Pancreas (tissue), 10 donors: ENCODE measurements at regions not wholly inside any gene's neighbourhood (a gene's known extent, or its start where the extent isn't known, plus 50 kb on each side); places are given as distances from the start of the nearest gene placed in this dataset.

Experiments
- ATAC-seq, 4 donors: fragments of 200-7000 bp; cut with Tn5 transposase; one replicate each; pipeline versions ENCODE4 v1.8.0 to v1.9.1; 2020; ENCODE audit warnings: mild to moderate bottlenecking in 4 of 4, moderate library complexity in 4 of 4
- DNase-seq, 6 donors: peaks; one replicate each; pipeline ENCODE4 v3.0.0-alpha.2; 2020
- FAIRE-seq: peaks from 2 replicates; lab custom pipeline; 2012; peaks lifted over from hg19 to GRCh38; lab: Jason Lieb, UNC
- H3K27ac ChIP-seq, 4 donors: fragments of 200-600 bp; sonication (generic); 1 replicate in 3 of 4; 2 replicates in 1 of 4; pipeline versions ENCODE4 v1.5.0 to v1.8.0; 2020
- H3K27me3 ChIP-seq, 4 donors: fragments of 200-600 bp; one replicate each; pipeline ENCODE4 v1.8.0; 2021
- H3K36me3 ChIP-seq, 3 donors: fragments of 200-600 bp; sonication (generic) in 1 of 3; one replicate each; pipeline versions ENCODE4 v1.5.0 to v1.8.0; 2020 to 2021
- H3K4me1 ChIP-seq, 3 donors: fragments of 200-600 bp; one replicate each; pipeline ENCODE4 v1.8.0; 2021
- H3K4me3 ChIP-seq, 4 donors: fragments of 200-600 bp; sonication (generic) in 2 of 4; one replicate each; pipeline versions ENCODE4 v1.5.0 to v1.8.0; 2020 to 2021
- H3K9me3 ChIP-seq, 4 donors: fragments of 200-600 bp; one replicate each; pipeline ENCODE4 v1.8.0; 2021
- CTCF ChIP-seq, 4 donors: fragments of 200-600 bp; sonication (generic) in 3 of 4; IDR thresholded peaks; one replicate each; pipeline versions ENCODE4 v1.5.0 to v1.8.0; 2021; ENCODE audit warnings: antibody characterized with exemption in 4 of 4
- WGBS, 2 donors: extraction: QIAGEN DNeasy Blood & Tissue Kit; methylation state at CpG; one replicate each; pipeline ENCODE4 v1.1.7; 2013; 5-methylcytosine and 5-hydroxymethylcytosine counted together
- intact Hi-C, 3 donors: fragments of 100-400 bp; cut with DNase I; formaldehyde crosslinking; loops; one replicate each; pipeline versions ENCODE4 v1.11.1 to v1.14.2; 2022
- donor health status: healthy with polysubstance abuse.
- donor health status: DM: no; HTN: no; CAD: no; lungs with moderate emphysema.
- donor health status: DM: no; HTN: no; CAD: no.
- donor health status: control.
- donor health status: control.
- donor health status: Bipolar disorder and iron deficiency.
- donor health status: DM: yes; HTN: yes; CAD: no.
- donor health status: DM: no; HTN: no; CAD: no.
- donor health status: DM: no; HTN: no; CAD: no.
- donor health status: DM: yes; HTN: yes; CAD: no.

- Histone ChIP-seq H3K4me1 (no peaks in the 10 kb centered on the region), H3K36me3 (no peaks in the 10 kb centered on the region), H3K27ac (no peak overlapping the region), H3K9me3 (no peaks in the 10 kb centered on the region), H3K4me3 (no peak overlapping the region), H3K27me3 (no peaks in the 10 kb centered on the region)
- 81 to 83% methylated on average over 3 of the region's 3 CpGs for WGBS, 2 donors
- DNase-seq (no peak), FAIRE-seq (no peak), ATAC-seq (no peak)
- intact Hi-C loops: no loop called here
- no peak for TF ChIP-seq CTCF (IDR thresholded peaks at IDR 0.05)
Observed at GRCh38 chr4:167452922-167453430, 218.7 kb upstream of the SPOCK3 start.

- WGBS, 2 donors: 70 to 75% methylated on average over 9 of the region's 9 CpGs
- no peak for ATAC-seq
- no peaks in the 10 kb centered on the region for H3K4me1 ChIP-seq
- H3K27me3 ChIP-seq: no peaks in the 10 kb centered on the region
- no peaks in the 10 kb centered on the region for H3K9me3 ChIP-seq
- H3K36me3 ChIP-seq: no peaks in the 10 kb centered on the region
- no peak overlapping the region for H3K4me3 ChIP-seq
- DNase-seq: no peak
- TF ChIP-seq CTCF (IDR thresholded peaks at IDR 0.05): no peak
- intact Hi-C loops: no loop called here
- no peak overlapping the region for H3K27ac ChIP-seq
- no peak for FAIRE-seq
Observed at GRCh38 chr4:167456619-167457018, 222.3 kb upstream of the SPOCK3 start.

- Histone ChIP-seq H3K27ac (no peak overlapping the region), H3K36me3 (no peaks in the 10 kb centered on the region), H3K4me3 (no peak overlapping the region), H3K9me3 (no peaks in the 10 kb centered on the region), H3K4me1 (no peaks in the 10 kb centered on the region), H3K27me3 (no peaks in the 10 kb centered on the region)
- no peak for DNase-seq
- intact Hi-C loops: no loop called here
- TF ChIP-seq CTCF (IDR thresholded peaks at IDR 0.05): no peak
- no peak for FAIRE-seq
- ATAC-seq: no peak
Observed at GRCh38 chr4:167469436-167469835, 235.1 kb upstream of the SPOCK3 start.

- H3K27ac ChIP-seq: no peak overlapping the region
- no peak overlapping the region for H3K4me3 ChIP-seq
- intact Hi-C loops: no loop called here
- TF ChIP-seq CTCF (IDR thresholded peaks at IDR 0.05): no peak
- no peak for DNase-seq
- FAIRE-seq: no peak
- no peaks in the 10 kb centered on the region for H3K4me1 ChIP-seq
- no peaks in the 10 kb centered on the region for H3K36me3 ChIP-seq
- no peaks in the 10 kb centered on the region for H3K27me3 ChIP-seq
- no peak for ATAC-seq
- H3K9me3 ChIP-seq: no peaks in the 10 kb centered on the region
- WGBS, 2 donors: 78 to 85% methylated on average over 1 of the region's 1 CpG
Observed at GRCh38 chr4:167475951-167476350, 241.7 kb upstream of the SPOCK3 start.

GRCh38 chr4:167492007-167492406 lies 257.7 kb upstream of the SPOCK3 start:
- H3K27me3 ChIP-seq: no peaks in the 10 kb centered on the region
- no peak for DNase-seq
- no peaks in the 10 kb centered on the region for H3K4me1 ChIP-seq
- intact Hi-C loops: no loop called here
- WGBS, 2 donors: 11 to 20% methylated on average over 1 of the region's 1 CpG
- no peaks in the 10 kb centered on the region for H3K9me3 ChIP-seq
- ATAC-seq: no peak
- no peak for TF ChIP-seq CTCF (IDR thresholded peaks at IDR 0.05)
- no peak overlapping the region for H3K4me3 ChIP-seq
- no peak overlapping the region for H3K27ac ChIP-seq
- H3K36me3 ChIP-seq: no peaks in the 10 kb centered on the region
- FAIRE-seq: no peak
